Activated T-helper 1 cell treated with Interleukin-2 at 50 U/mL for 16 hours (primary cell): ENCODE measurements at regions not wholly inside any gene's neighbourhood (a gene's known extent, or its start where the extent isn't known, plus 50 kb on each side); places are given as distances from the start of the nearest gene placed in this dataset.

ENCODE experiments used
- DNase-seq: peaks from one replicate; pipeline ENCODE4 v3.0.0-alpha.2; 2020; ENCODE audit warnings: low read depth

GRCh38 chr10:78979938-78980337 is 88.8 kb upstream of the ZMIZ1 start:
- no peak for DNase-seq

GRCh38 chr10:78980354-78980753 is 88.4 kb upstream of the ZMIZ1 start:
- DNase-seq: no peak

DNA sequence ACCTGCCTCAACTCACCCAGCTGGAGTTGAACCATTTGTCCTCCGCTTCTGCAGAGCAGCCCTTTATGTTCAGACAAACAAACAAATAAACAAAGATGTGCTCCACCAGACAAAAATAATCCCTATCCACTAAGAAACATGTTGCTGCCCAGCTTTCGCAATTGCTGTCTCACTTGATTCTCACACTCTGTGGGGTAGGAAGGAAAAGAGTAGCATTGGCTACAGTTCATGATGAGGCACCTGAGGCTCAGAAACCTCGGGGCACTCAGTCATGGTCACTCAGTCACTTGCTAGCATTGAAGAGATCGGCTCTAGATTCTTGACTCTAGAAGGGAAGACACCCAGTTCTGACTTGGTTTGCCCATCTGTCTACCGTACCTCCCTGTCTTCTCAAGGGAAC is 88.0 kb upstream of the ZMIZ1 start:
- no peak for DNase-seq

DNA sequence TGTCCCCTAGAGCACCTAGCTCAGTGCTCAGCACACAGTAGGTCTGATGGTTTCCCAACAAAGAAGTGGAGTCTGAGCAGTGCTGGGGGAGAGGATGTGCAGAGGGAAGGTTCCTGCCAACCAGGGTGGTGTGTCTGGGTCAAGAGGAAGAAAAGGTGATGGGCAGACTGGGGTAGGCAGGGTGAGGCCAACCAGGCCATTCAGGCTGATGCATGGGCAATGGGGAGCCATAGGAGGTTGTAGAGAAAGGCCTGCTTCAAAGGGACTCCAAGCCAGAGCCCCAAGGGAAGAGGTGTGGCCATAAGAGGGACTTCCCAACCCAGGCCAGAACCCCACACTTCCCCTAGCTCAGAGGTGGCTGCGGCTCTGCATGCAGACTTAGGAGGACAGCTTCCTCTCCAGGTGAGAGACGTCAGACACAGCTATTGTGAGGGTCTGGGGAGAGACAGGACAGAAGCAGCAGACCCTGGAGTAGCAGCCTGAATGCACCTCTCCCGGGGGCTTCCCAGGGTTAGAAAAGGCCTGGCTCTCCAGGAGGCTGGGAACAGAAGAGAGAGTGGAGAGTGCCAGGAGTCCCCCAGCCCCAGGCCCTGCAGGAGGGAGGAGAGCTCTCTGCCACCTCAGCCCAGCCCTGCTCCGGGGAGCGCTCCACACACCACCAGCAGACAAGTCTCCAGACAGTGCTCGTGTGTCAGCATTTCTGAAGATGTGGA is 87.4 kb upstream of the ZMIZ1 start:
- DNase-seq: no peak

DNA sequence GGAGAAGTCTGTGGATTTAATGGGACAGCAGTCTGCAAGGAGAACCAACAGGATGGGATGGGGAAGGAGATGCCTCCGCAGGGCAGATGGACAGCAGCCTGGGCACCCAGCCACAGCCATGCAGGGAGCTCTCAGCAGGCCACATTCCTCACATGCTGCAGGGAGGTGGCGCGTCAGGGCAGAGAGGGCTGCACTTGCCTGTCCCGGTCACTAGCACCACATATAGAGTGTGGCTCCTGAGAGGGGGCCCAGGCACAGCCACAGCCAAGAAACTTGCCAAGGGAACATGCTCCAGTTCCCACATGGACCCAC is 86.8 kb upstream of the ZMIZ1 start:
- no peak for DNase-seq

GRCh38 chr10:78982726-78983125 is 86.0 kb upstream of the ZMIZ1 start:
- DNase-seq: no peak

DNA sequence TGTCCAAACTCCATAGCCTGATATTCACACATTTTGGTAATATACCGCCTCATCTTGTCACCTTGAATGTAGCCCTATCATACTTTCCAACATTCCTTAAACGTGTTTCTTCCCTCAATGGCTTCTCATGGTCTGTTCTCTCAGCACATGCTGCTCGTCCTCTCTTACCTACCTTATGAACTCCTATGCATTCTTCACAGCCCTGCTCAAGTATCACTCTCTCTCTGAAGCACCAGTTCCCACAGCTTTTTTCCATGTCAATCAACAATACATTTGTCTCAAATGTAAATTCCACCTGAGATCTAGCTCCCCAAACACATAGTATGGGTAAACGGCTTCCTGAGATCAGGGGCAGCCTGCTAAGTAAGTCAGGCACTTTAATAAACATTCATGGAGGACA is 85.2 kb upstream of the ZMIZ1 start:
- no peak for DNase-seq

DNA sequence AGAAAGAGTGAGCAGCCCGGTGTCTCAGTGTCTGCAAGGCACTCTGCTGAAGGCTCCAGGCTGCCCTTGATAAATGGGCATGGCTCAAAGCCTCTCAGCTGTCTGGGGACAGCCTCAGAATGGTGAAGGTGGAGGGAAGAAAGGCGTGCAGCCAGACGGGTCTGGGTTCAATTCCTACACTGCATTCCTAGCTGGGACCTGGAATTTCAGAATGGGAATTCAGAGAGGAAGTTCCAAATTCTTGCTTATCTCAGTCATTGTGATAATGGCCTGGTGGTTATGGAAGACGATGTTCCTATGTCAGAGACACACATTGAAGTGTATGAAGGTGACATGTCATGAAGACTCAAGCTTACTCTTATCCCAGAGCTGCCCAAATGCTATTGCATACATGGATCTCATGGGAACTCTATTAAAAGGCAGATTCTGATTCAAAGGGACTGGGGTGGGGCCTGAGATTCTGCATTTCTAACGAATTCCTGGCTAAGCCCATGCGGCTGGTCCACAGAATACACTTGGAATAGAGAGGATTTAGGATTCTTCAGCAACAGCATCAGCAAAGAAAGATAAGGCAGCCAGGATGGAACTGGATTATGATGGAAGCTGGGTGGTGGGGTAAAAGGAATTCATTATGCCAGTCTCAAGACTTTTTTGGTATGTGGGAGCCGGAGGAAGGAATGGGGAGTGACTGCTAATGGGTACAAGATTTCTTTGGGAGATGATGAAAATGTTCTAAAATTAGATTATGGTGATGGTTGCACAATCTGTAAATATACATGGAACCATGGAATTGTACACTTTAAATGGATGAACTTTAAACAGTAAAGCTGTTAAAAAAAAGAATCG is 82.6 kb upstream of the ZMIZ1 start:
- no peak for DNase-seq

- DNase-seq: no peak
Measured at GRCh38 chr10:78991187-78991586, 77.6 kb upstream of the ZMIZ1 start.

DNA sequence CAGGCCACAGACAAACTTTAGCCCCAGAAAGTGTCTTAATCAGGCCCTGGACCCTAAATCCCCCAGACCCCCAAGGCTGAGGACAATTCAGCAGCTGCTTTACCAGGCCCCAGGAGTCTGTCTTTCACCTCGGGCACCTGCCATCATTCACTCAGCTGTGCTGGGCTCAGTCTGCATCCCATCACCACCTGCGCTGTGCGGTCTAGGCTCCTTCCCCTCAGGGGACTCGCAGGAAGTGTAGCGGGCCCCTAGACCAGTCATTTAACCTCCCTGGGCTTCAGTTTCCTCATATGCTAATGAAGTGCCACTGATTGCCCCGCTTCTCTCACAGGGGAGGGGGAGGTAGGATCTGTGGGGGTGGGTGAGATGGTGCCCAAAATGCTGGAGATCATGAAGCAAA is 76.4 kb upstream of the ZMIZ1 start:
- no peak for DNase-seq

GRCh38 chr10:78993261-78993945 is 75.4 kb upstream of the ZMIZ1 start:
- no peak for DNase-seq

DNA sequence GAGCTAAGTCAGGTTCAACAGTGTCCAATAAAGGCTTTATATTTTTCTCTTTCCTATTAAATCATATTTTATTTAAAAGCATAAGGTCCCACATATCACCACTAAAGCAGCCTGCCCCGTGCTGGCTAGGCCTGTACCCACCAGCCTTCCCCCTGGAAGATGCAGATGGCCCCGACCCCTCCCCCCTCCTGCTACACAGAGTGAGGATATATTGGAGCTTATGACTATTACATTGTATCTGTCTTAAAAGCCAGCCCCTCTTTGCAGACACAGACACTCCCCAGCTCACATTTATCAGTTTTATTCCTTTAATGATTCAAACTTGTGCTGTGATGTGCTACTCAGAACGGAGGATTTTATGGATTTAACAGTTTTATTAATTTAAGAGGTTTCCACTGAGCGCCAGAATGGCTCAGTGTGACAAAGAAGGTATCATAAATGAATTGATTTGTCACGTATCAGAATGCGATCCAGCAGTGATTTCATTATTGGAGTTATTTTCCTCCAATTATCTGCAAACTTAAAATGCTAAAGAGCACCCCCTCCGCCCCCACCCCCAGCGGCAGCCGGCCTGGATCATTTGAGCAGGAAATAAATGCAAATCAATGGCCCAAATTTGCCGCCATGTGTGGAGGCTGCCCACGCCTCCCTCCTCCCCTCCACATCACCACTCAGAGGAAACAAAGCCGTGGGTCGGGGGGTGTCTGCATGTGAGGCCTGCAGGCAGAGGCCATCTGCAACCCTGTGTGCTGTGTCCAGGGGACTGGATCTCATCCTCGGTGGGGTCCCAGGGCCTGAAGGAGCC is 72.6 kb upstream of the ZMIZ1 start:
- no peak for DNase-seq

- DNase-seq: no peak
Measured at GRCh38 chr10:78996792-78997129, 72.0 kb upstream of the ZMIZ1 start.

- no peak for DNase-seq
Measured at GRCh38 chr10:78997635-78998618, 70.8 kb upstream of the ZMIZ1 start.

DNA sequence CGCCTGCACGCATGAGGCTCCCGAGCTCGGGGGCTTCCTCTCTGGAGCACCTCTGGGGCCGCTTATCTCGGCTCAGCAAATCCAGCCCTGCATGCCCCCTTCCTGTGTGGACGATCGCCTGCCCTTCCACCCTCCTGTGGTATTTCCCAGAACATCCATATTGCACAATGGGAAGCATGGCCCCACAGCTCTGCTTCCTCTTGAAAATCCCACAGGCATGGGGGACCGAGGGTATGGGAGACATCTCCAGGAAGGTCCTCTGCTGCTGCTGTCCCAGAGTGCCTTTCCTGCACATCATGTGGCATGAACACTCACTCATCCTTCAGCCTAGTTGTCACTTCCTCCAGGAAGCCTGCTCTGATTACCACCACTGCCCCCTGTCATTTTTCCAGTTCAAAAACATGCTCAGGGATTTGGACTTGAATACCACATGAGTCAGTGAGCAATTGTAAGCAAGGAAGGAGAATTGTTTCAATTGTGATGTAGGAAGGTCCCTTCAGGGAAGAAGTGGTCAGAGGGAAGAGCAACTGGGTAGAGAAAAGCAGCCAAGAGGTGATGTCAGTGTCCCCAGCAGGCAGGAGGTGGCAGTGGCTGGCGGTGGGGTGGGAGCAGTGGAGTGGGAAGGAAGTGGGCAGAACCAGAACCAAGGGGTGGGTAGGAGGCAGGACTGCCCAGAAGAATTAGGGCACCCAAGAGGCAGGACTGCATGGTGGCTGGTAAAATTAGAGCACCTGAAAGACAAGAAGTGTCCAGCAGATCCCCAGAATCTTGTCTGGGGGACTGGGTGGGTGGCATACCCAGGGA is 67.5 kb upstream of the ZMIZ1 start:
- no peak for DNase-seq

DNA sequence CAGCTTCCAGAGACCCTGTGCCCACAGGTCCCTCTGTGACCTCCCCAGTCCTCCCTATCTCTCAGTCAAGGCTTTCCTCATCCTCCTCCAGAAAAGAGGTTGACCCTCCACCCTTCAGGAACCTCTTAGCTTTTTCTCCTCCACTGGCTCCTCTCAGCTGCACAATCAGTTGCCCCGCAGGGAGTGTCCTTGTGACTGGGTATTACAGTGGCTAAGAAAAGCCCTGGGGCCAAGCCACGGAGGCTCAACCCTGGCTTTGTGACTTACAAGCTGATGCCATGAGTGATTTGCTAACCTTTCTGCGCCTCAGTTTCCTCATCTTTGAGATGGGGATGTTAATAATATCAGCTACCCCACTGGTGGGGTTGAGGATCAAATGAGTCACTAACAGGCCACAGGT is 66.4 kb upstream of the ZMIZ1 start:
- no peak for DNase-seq

- DNase-seq: no peak
Measured at GRCh38 chr10:79003183-79004100, 65.3 kb upstream of the ZMIZ1 start.

DNA sequence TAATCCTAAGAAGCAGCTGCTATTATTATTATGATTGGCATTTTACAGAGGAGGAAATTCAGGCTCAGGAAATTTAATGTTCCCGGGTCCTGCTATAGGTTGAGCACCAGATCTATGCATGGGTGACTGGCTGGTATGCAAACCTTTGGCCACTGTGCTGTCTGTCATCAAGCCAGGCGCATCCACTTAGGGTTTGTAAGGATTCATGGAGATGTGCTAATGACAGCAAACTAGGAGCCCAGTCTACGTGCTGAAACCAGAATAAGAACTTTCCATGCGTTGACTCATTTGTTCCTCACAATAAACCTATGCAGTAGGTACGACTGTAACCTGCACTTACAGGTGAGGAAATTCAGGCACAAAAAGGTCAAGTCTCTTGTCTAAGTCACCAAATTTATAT is 64.5 kb upstream of the ZMIZ1 start:
- DNase-seq: no peak

- DNase-seq: no peak
Measured at GRCh38 chr10:79005126-79005810, 63.5 kb upstream of the ZMIZ1 start.
